Esophagus (tissue), 2 donors: ENCODE measurements at regions not wholly inside any gene's neighbourhood (a gene's known extent, or its start where the extent isn't known, plus 50 kb on each side); places are given as distances from the start of the nearest gene placed in this dataset.

ENCODE experiments used
- H3K27ac ChIP-seq, 2 donors: one replicate each; pipeline ENCODE4 v1.5.1; 2013; ENCODE audit warnings: low read depth in 2 of 2, mild to moderate bottlenecking in 2 of 2, inconsistent platforms in 1 of 2, low read length in 1 of 2, moderate library complexity in 1 of 2
- H3K27me3 ChIP-seq, 2 donors: one replicate each; pipeline ENCODE4 v1.6.1; 2013; ENCODE audit warnings: low read length in 2 of 2, control low read depth in 1 of 2, mild to moderate bottlenecking in 1 of 2; ENCODE audit not compliant: insufficient read depth in 2 of 2, control insufficient read depth in 1 of 2
- H3K36me3 ChIP-seq, 2 donors: one replicate each; pipeline ENCODE4 v1.6.1; 2013; ENCODE audit warnings: low read length in 1 of 2; ENCODE audit not compliant: control insufficient read depth in 2 of 2, insufficient read depth in 2 of 2
- H3K4me1 ChIP-seq, 2 donors: one replicate each; pipeline ENCODE4 v1.6.1; 2013; ENCODE audit warnings: low read length in 1 of 2; ENCODE audit not compliant: control insufficient read depth in 2 of 2, insufficient read depth in 2 of 2
- H3K4me3 ChIP-seq, 2 donors: one replicate each; pipeline ENCODE4 v1.5.1; 2013; ENCODE audit warnings: low read length in 2 of 2, mild to moderate bottlenecking in 2 of 2, low read depth in 1 of 2, moderate library complexity in 1 of 2
- H3K9me3 ChIP-seq, 2 donors: one replicate each; pipeline ENCODE4 v1.6.1; 2013; ENCODE audit warnings: mild to moderate bottlenecking in 2 of 2, low read depth in 1 of 2, low read length in 1 of 2, moderate library complexity in 1 of 2; ENCODE audit not compliant: control insufficient read depth in 2 of 2, insufficient read depth in 1 of 2
- WGBS, 2 donors: extraction: QIAGEN DNeasy Blood & Tissue Kit; methylation state at CpG; one replicate each; pipeline ENCODE4 v1.1.7; 2013; 5-methylcytosine and 5-hydroxymethylcytosine counted together
- donor health status: healthy with polysubstance abuse.
- donor health status: Bipolar disorder and iron deficiency.

DNA sequence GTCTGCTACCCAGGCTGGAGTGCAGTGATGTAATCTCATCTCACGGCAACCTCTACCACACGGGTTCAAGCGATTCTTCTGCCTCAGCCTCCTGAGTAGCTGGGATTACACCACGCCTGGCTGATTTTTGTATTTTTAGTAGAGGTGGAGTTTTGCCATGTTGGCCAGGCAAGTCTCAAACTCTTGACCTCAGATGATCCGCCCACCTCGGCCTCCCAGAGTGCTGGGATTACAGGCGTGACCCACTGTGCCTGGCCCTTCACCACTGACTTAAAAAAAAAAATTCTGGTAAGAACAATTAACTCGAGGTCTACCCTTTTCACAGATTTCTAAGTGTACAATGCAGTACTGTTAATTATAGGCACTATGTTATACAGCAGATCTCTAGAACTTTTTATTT lies 279.4 kb downstream of the PARN start:
- Histone ChIP-seq H3K27ac (no peak overlapping the region), H3K4me1 (no peaks in the 10 kb centered on the region), H3K27me3 (no peaks in the 10 kb centered on the region), H3K9me3 (no peaks in the 10 kb centered on the region), H3K4me3 (no peak overlapping the region), H3K36me3 (no peaks in the 10 kb centered on the region)
- 61 to 63% methylated on average over 8 of the region's 8 CpGs for WGBS, 2 donors

DNA sequence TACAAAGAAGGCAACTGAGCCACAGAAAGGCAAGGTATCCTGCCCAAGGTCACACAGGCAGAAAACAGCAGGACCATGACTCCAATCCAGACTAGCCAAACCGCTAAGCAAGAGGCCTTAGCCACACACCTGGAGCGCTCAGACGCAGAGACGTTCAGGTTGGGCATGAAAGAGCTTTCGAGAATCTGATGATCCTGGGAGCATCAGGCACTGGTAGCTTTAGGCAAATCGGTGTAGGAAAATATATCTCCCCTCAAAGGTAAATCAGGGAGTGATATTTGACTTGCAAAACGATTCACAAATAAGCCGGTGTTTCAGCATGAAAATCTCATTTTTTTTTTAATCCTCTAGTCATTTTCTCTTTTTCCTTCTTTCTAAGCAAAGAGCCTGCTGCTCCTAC lies 279.0 kb downstream of the MRTFB start:
- no peaks in the 10 kb centered on the region for H3K4me1 ChIP-seq
- no peaks in the 10 kb centered on the region for H3K27me3 ChIP-seq
- H3K9me3 ChIP-seq = no peaks in the 10 kb centered on the region
- WGBS, 2 donors = 88 to 90% methylated on average over 8 of the region's 8 CpGs
- H3K4me3 ChIP-seq = no peak overlapping the region
- H3K27ac ChIP-seq = no peak overlapping the region
- no peaks in the 10 kb centered on the region for H3K36me3 ChIP-seq

DNA sequence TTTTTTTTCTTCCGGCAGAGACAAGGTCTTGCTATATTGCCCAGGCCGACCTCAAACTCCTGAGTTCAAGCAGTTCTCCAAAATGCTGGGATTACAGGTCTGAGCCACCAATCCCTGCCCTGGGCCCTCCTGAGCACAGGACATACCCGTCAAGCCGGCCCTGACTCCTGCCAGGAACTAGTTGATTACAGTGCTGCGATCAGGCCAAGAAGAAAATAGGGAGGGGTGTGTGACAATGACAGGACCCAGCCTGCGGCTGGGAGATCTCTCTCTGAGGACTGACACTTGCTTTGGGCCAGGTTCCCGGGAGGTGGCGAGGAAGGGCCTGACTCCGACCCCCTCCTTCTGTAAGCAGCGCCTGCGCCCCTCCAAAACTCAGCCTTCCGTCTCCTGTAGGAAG lies 276.6 kb downstream of the MRTFB start:
- Histone ChIP-seq H3K36me3 (no peaks in the 10 kb centered on the region), H3K4me1 (no peaks in the 10 kb centered on the region), H3K27ac (peak overlapping the region; percentile 39 to 74), H3K4me3 (no peak overlapping the region), H3K9me3 (no peaks in the 10 kb centered on the region), H3K27me3 (no peaks in the 10 kb centered on the region)
- 45 to 54% methylated on average over 12 of the region's 12 CpGs for WGBS, 2 donors

DNA sequence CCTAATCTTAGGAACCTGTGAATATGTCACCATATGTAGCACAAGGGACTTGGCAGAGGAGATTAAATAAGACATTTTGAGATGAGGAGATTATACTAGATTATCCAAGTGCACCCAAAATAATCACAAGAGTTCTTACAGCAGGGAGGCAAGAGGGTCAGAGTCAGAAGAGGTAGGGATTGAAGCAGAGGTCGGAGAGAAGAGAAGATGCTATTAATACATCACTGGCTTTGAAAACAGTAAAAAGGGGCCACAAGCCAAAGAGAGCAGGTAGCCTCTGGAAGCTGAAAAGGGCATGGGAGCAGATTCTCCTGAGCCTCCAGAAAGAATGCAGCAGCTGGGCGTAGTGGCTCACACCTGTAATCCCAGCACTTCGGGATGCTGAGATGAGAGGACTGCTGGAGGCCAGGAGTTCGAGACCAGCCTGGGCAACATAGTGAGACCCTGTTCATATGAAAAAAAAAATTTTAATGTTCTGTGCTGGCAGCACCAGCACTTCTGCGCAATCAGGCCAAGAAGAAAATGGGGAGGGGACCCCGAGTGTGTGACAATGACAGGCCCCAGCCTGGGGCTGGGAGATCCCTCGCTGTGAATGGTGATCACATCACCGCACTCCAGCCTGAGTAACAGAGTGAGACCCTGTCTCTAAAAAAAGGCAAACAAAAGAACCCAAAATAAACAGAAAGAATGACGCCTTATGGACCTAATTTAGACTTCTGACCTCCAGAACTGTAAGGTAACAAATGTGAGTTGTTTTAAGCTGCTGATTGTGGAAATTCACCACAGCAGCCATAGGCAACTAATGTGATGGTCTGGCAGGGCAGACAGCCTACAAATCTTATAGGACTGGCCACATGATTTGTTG lies 275.4 kb downstream of the MRTFB start:
- H3K9me3 ChIP-seq = no peaks in the 10 kb centered on the region
- no peak overlapping the region for H3K4me3 ChIP-seq
- H3K27ac ChIP-seq = no peak overlapping the region
- WGBS, 2 donors = 84 to 91% methylated on average over 9 of the region's 9 CpGs
- no peaks in the 10 kb centered on the region for H3K36me3 ChIP-seq
- H3K27me3 ChIP-seq = no peaks in the 10 kb centered on the region
- no peaks in the 10 kb centered on the region for H3K4me1 ChIP-seq

DNA sequence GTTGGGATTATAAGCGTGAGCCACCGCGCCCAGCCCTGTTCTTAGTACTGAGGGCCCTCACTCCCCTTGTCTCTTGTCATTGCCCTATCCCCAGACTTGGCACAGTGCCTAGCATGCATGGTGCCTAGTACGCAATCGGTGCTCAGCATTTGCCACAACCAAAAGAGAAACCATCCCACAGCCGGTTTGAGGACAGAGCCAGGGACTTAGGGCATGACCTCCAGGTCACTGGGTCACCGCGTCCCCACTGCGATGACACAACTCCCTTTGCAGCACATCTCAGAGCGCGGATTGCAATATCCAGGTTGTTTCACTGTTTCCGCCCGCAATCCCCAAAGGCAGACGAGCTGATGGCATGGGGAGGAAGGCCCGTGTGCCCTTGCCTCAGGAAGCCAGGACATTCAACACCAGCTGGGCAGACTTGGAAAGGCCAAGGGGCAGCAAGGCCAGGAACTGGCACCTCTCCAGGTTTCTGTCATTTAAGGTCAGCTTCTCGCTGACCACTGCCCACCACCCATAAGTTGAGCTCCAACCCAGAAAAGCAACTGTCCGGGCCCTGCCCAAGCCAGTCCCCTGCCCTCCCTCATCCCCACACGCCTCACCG lies 274.5 kb downstream of the MRTFB start:
- no peak overlapping the region for H3K4me3 ChIP-seq
- H3K27me3 ChIP-seq = no peaks in the 10 kb centered on the region
- no peaks in the 10 kb centered on the region for H3K4me1 ChIP-seq
- H3K36me3 ChIP-seq = no peaks in the 10 kb centered on the region
- no peak overlapping the region for H3K27ac ChIP-seq
- no peaks in the 10 kb centered on the region for H3K9me3 ChIP-seq
- 85 to 86% methylated on average over 19 of the region's 19 CpGs for WGBS, 2 donors

DNA sequence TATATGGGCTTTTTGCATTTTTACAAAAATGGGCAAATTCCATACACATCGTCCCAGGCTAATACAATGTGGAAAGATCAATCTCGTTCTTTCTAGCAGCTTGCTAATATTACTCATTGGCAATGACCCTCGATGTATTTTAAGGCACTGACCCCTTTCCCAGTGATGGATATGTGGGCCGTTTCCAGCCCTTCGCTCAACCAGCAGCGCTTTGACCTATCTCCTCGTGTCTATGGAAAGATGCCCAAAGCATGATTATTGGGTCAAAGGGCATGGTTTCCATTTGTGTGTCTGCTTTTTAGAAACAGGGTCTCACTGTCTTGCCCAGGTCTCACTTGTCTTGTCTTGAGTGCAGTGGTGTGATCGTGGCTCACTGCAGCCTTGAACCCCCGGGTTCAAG lies 273.8 kb downstream of the MRTFB start:
- no peaks in the 10 kb centered on the region for H3K4me1 ChIP-seq

DNA sequence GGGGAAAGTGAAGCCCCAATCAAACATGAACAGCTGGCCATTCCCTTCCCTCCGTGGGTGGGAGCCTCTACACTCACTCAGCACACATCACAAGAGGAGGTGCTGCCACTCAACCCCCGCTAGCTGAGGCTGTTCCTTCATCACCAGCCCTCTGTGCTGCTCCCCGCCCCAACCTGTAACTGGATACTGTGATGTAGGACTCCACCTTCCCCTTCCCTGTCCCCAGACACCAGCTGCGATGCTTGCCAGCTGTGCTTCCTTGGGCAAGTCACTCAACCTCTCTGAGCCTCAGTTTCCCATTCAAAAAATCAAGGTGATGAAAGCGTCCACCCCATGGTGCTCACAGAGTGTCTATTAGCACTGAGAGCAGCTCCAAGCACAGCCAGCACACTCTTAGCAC lies 273.2 kb downstream of the MRTFB start:
- Histone ChIP-seq H3K4me1 (no peaks in the 10 kb centered on the region), H3K27me3 (no peaks in the 10 kb centered on the region), H3K36me3 (no peaks in the 10 kb centered on the region), H3K27ac (no peak overlapping the region), H3K4me3 (no peak overlapping the region), H3K9me3 (no peaks in the 10 kb centered on the region)
- WGBS, 2 donors = 64 to 68% methylated on average over 5 of the region's 5 CpGs

More for the DNA sequence above, 273.8 kb downstream of the MRTFB start:
- Histone ChIP-seq H3K9me3 (no peaks in the 10 kb centered on the region), H3K4me3 (no peak overlapping the region), H3K27me3 (no peaks in the 10 kb centered on the region), H3K27ac (no peak overlapping the region), H3K36me3 (no peaks in the 10 kb centered on the region)
- WGBS, 2 donors = 81 to 84% methylated on average over 9 of the region's 9 CpGs

DNA sequence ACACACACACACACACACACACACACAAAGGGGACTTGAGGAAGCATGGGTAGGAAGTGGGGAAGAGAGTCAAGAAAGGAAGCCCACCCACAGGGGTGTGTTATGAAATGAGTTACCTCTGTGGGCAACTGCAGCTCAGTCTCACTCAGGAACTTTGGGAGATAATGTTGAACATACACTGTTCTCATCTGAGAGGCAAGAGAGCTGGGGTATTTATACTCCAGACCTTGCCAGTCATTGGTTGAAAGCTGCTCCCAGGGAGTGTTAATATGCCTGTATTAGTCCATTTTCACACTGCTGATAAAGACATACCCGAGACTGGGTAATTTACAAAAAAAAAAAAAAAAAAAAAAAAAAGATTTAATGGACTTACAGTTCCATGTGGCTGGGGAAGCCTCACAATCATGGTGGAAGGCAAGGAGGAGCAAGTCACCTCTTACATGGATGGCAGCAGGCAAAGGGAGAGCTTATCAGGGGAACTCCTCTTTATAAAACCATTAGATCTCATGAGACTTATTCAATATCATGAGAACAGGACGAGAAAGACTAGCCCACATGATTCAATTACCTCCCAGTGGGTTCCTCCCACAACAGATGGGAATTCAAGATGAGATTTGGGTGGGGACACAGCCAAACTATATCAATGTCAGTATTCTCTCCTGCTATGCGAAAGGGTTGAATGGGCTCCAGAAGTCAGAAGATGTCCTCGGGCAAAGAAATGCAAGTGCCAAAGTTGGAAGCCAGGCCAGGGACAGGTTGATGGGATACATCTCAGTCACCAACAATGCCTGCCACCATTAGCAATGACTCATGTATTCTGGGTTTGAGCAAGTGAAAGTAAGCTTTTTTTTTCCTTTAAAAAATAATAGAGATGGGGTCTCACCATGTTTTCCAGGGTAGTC lies 270.5 kb downstream of the MRTFB start:
- Histone ChIP-seq H3K36me3 (no peaks in the 10 kb centered on the region), H3K4me3 (no peak overlapping the region), H3K27ac (no peak overlapping the region), H3K4me1 (peaks cover 2 to 5% of the 10 kb centered on the region in 2 donors), H3K9me3 (no peaks in the 10 kb centered on the region), H3K27me3 (no peaks in the 10 kb centered on the region)
- 57 to 70% methylated on average over 4 of the region's 4 CpGs for WGBS, 2 donors

DNA sequence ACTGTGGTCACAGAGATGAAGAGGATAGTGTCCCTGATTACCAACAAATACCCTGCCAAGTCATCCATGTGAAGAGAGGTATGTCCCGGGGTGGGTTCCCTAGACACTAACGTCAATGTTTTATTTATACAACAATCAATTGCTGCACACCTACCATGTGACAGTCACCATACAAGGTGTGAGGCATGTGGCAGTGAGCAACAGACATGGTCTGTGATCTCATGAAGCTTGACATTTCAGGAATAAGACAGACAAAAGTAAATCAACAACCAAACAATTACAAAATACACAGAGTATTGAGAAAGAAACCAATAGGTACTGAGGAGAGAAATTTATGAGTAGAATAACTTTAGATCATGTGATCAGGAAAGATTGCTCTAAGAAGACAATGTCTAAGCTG lies 268.6 kb downstream of the MRTFB start:
- Histone ChIP-seq H3K36me3 (no peaks in the 10 kb centered on the region), H3K27me3 (no peaks in the 10 kb centered on the region), H3K27ac (no peak overlapping the region), H3K4me3 (no peak overlapping the region), H3K9me3 (no peaks in the 10 kb centered on the region), H3K4me1 (peaks cover 2 to 5% of the 10 kb centered on the region in 2 donors)
- 83 to 88% methylated on average over 2 of the region's 2 CpGs for WGBS, 2 donors
